B cell (primary cell): ENCODE measurements at regions not wholly inside any gene's neighbourhood (a gene's known extent, or its start where the extent isn't known, plus 50 kb on each side); places are given as distances from the start of the nearest gene placed in this dataset.

Experiments
- ATAC-seq: fragments of 200-7000 bp; cut with Tn5 transposase; one replicate; pipeline ENCODE4 v1.10.0; 2021; ENCODE audit warnings: low read depth, mild to moderate bottlenecking, moderate number of reproducible peaks, moderate library complexity
- CTCF ChIA-PET: fragments of 350-600 bp; sonication (Branson Sonifier 250); formaldehyde crosslinking; loops from one replicate; lab custom pipeline; 2021; ENCODE audit warnings: antibody characterized with exemption, inconsistent platforms; lab: Charles Lee
- POLR2A ChIA-PET: fragments of 350-600 bp; sonication (Branson Sonifier 250); formaldehyde crosslinking; loops from one replicate; lab custom pipeline; 2021; ENCODE audit warnings: antibody characterized with exemption; lab: Charles Lee
- DNase-seq: peaks from one replicate; pipeline ENCODE4 v3.0.0; 2013
- H2AFZ ChIP-seq: 2 replicates; pipeline ENCODE4 v1.6.1; 2012; ENCODE audit warnings: mild to moderate bottlenecking, low read depth, low read length; ENCODE audit not compliant: insufficient read depth, poor library complexity, severe bottlenecking
- H3K27ac ChIP-seq, 2 donors: 1 replicate in 1 of 2; 2 replicates in 1 of 2; pipeline ENCODE4 v1.5.1; 2012 to 2013; ENCODE audit warnings: low read length in 2 of 2, mild to moderate bottlenecking in 2 of 2, moderate library complexity in 1 of 2
- H3K27me3 ChIP-seq, 4 experiments: fragments of 200-600 bp in 1 of 4; sonication (generic) in 1 of 4; replicated peaks in 1 of 4; 1 replicate in 2 of 4; 2 replicates in 2 of 4; pipeline versions ENCODE4 v1.6.1 to v1.7.0; 2013 to 2016; ENCODE audit warnings: low read length in 3 of 4, mild to moderate bottlenecking in 2 of 4, mixed read lengths in 1 of 4, moderate library complexity in 1 of 4; ENCODE audit not compliant: insufficient read depth in 4 of 4, control insufficient read depth in 3 of 4; ENCODE audit errors: control extremely low read depth in 1 of 4
- H3K36me3 ChIP-seq, 2 experiments: replicated peaks in 1 of 2; 1 replicate in 1 of 2; 2 replicates in 1 of 2; pipeline versions ENCODE4 v1.6.1 to v1.7.1; 2013; ENCODE audit warnings: low read length in 1 of 2; ENCODE audit not compliant: insufficient read depth in 2 of 2, control insufficient read depth in 1 of 2; ENCODE audit errors: control extremely low read depth in 1 of 2, extremely low read depth in 1 of 2
- H3K4me1 ChIP-seq, 2 donors: fragments of 200-600 bp in 1 of 2; sonication (generic) in 1 of 2; 1 replicate in 1 of 2; 2 replicates in 1 of 2; pipeline versions ENCODE4 v1.5.1 to v1.6.1; 2013 to 2017; ENCODE audit warnings: low read length in 2 of 2; ENCODE audit not compliant: control insufficient read depth in 2 of 2, insufficient read depth in 2 of 2
- H3K4me2 ChIP-seq: replicated peaks from 2 replicates; pipeline ENCODE3; 2012; ENCODE audit warnings: mild to moderate bottlenecking, low read depth, low read length; ENCODE audit not compliant: poor library complexity, severe bottlenecking
- H3K4me3 ChIP-seq, 5 experiments: fragments of 200-600 bp in 1 of 5; sonication (generic) in 1 of 5; 1 replicate in 3 of 5; 2 replicates in 2 of 5; pipeline versions ENCODE4 v1.5.1 to v1.7.0; 2011 to 2016; ENCODE audit warnings: low read length in 4 of 5, mild to moderate bottlenecking in 4 of 5, low read depth in 2 of 5, control low read depth in 1 of 5, moderate library complexity in 1 of 5; ENCODE audit not compliant: insufficient read depth in 1 of 5; ENCODE audit errors: control extremely low read depth in 1 of 5, extremely low read depth in 1 of 5
- H3K79me2 ChIP-seq: fragments of 200-600 bp; sonication (generic); one replicate; pipeline ENCODE4 v1.6.0; 2016; ENCODE audit warnings: low read length; ENCODE audit not compliant: control insufficient read depth, insufficient read depth
- H3K9ac ChIP-seq: fragments of 200-600 bp; sonication (generic); 2 replicates; pipeline ENCODE4 v1.6.1; 2017; ENCODE audit warnings: mild to moderate bottlenecking, low read length, moderate library complexity
- H3K9me3 ChIP-seq, 3 donors: one replicate each; pipeline versions ENCODE4 v1.6.1 to v1.7.1; 2013; ENCODE audit warnings: low read length in 2 of 3; ENCODE audit not compliant: control insufficient read depth in 2 of 3, insufficient read depth in 1 of 3; ENCODE audit errors: control extremely low read depth in 1 of 3
- H4K20me1 ChIP-seq: 2 replicates; pipeline ENCODE4 v1.6.0; 2012; ENCODE audit warnings: mild to moderate bottlenecking, low read length; ENCODE audit not compliant: insufficient read depth, control insufficient read depth, poor library complexity, severe bottlenecking
- H3K27ac Mint-ChIP-seq: one replicate; pipeline ENCODE4 v1.8.0; 2021; ENCODE audit warnings: mixed read lengths
- H3K27me3 Mint-ChIP-seq: one replicate; pipeline ENCODE4 v1.8.0; 2021; ENCODE audit warnings: mixed read lengths
- H3K4me1 Mint-ChIP-seq: one replicate; pipeline ENCODE4 v1.8.0; 2021; ENCODE audit warnings: mixed read lengths
- H3K4me3 Mint-ChIP-seq: one replicate; pipeline ENCODE4 v1.8.0; 2021; ENCODE audit warnings: mixed read lengths
- H3K9me3 Mint-ChIP-seq: one replicate; pipeline ENCODE4 v1.8.0; 2022; ENCODE audit warnings: mixed read lengths; ENCODE audit not compliant: insufficient read depth
- EZH2 ChIP-seq: IDR thresholded peaks from 2 replicates; pipeline ENCODE4 v1.6.1; 2012; ENCODE audit warnings: borderline replicate concordance, low read depth, mild to moderate bottlenecking, moderate library complexity, low read length; ENCODE audit not compliant: insufficient read depth, poor library complexity, severe bottlenecking
- WGBS: methylation state at CpG from one replicate; pipeline ENCODE4 v1.1.5; 2013; ENCODE audit warnings: missing lambda C conversion rate; ENCODE audit not compliant: insufficient coverage; 5-methylcytosine and 5-hydroxymethylcytosine counted together
- intact Hi-C: fragments of 100-400 bp; cut with micrococcal nuclease; formaldehyde crosslinking; loops from one replicate; pipeline ENCODE4 v1.10.0; 2022
- TF ChIP-seq, protein P1 (sequence below): fragments of 200-600 bp; IDR thresholded peaks from one replicate; pipeline ENCODE4 v1.8.0; 2022; ENCODE audit warnings: antibody characterized with exemption, mild to moderate bottlenecking

DNA sequence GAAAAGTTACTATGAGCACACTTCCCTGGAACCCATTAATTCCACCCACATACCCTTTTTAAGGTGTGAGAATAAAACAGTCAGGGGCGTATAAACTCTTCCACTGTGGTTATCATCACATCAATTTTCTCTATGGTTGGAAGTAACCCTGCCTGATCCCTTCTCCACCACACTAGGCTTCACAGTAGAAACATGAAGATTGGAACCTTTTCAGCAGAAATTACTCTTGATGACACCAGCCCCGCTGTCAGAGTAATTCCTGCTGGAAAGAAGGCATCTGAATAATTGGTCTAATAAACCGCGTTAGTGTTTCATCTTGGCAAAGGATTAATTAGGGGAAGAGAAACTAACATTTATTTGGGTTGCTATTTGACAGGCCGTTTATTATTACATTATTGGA, 278.4 kb downstream of the MFSD1 start:
- Mint-ChIP-seq H3K9me3 (peaks cover 7% of the 10 kb centered on the region), H3K4me3 (no peak overlapping the region), H3K27me3 (no peaks in the 10 kb centered on the region), H3K4me1 (no peaks in the 10 kb centered on the region), H3K27ac (no peak overlapping the region)
- POLR2A ChIA-PET, result no interaction called here
- no peak for ATAC-seq
- no peak overlapping the region for H2AFZ ChIP-seq
- H3K9ac ChIP-seq, result no peak overlapping the region
- no peaks in the 10 kb centered on the region for H3K4me1 ChIP-seq
- CTCF ChIA-PET, result no interaction called here
- no peaks in the 10 kb centered on the region for H3K9me3 ChIP-seq
- no peaks in the 10 kb centered on the region for H3K79me2 ChIP-seq
- no peaks in the 10 kb centered on the region for H3K36me3 ChIP-seq
- no peak overlapping the region for H3K27ac ChIP-seq
- no peak overlapping the region for H3K4me2 ChIP-seq
- H3K27me3 ChIP-seq, result no peaks in the 10 kb centered on the region
- no CpG with 5 or more reads among the region's 5 CpGs for WGBS
- TF ChIP-seq EZH2, result no peak
- TF ChIP-seq, protein P1, sequence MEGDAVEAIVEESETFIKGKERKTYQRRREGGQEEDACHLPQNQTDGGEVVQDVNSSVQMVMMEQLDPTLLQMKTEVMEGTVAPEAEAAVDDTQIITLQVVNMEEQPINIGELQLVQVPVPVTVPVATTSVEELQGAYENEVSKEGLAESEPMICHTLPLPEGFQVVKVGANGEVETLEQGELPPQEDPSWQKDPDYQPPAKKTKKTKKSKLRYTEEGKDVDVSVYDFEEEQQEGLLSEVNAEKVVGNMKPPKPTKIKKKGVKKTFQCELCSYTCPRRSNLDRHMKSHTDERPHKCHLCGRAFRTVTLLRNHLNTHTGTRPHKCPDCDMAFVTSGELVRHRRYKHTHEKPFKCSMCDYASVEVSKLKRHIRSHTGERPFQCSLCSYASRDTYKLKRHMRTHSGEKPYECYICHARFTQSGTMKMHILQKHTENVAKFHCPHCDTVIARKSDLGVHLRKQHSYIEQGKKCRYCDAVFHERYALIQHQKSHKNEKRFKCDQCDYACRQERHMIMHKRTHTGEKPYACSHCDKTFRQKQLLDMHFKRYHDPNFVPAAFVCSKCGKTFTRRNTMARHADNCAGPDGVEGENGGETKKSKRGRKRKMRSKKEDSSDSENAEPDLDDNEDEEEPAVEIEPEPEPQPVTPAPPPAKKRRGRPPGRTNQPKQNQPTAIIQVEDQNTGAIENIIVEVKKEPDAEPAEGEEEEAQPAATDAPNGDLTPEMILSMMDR, result no peak
- no peak for DNase-seq
- intact Hi-C loops, result no loop called here
- no peak overlapping the region for H3K4me3 ChIP-seq
- H4K20me1 ChIP-seq, result no peaks in the 10 kb centered on the region

DNA sequence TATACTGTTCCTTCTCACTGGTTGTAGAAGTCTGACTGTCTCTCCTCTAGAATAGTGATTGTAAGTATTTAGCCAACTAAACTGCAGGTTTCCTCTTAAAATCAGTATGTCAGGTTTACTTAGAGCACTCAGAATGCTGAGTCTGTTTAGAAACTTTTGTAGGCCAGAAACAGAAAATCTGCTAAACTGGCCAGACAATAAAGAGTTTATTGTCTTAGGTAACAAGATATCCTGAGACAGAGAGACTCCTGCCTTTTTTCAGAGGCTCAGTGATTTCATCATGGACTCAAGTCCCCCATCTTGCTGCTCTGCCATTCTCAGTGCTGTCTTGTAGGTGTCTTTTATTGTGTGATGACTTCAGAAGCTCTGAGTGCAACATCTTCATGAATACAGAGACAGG, 279.0 kb downstream of the MFSD1 start:
- H3K36me3 ChIP-seq, result no peaks in the 10 kb centered on the region
- ChIA-PET POLR2A (no interaction called here), CTCF (no interaction called here)
- Mint-ChIP-seq H3K9me3 (peaks cover 7% of the 10 kb centered on the region), H3K27ac (no peak overlapping the region), H3K4me1 (no peaks in the 10 kb centered on the region), H3K27me3 (no peaks in the 10 kb centered on the region), H3K4me3 (no peak overlapping the region)
- H3K4me3 ChIP-seq, result no peak overlapping the region
- no peak overlapping the region for H3K9ac ChIP-seq
- TF ChIP-seq, protein P1, result no peak
- no peak for TF ChIP-seq EZH2
- no peak overlapping the region for H3K27ac ChIP-seq
- DNase-seq (no peak), ATAC-seq (no peak)
- no peaks in the 10 kb centered on the region for H3K79me2 ChIP-seq
- H3K9me3 ChIP-seq, result no peaks in the 10 kb centered on the region
- no peaks in the 10 kb centered on the region for H3K27me3 ChIP-seq
- no peak overlapping the region for H2AFZ ChIP-seq
- intact Hi-C loops, result no loop called here
- H3K4me1 ChIP-seq, result no peaks in the 10 kb centered on the region
- no peak overlapping the region for H3K4me2 ChIP-seq
- no peaks in the 10 kb centered on the region for H4K20me1 ChIP-seq
